Activated CD4-positive, alpha-beta T cell treated with anti-CD3 and anti-CD28 coated beads, Interleukin-2, Interleukin-4, amounts not matched to agents 100 ng/mL and 50 ng/mL, durations not matched to agents 16 hours and 8 hours (primary cell): ENCODE measurements at regions not wholly inside any gene's neighbourhood (a gene's known extent, or its start where the extent isn't known, plus 50 kb on each side); places are given as distances from the start of the nearest gene placed in this dataset.
"Not testable (repeated sequence)": the region's sequence is repeated elsewhere in the genome, so short reads cannot be mapped to it uniquely, and the experiment has no call there.

ENCODE experiments used
- DNase-seq: peaks from one replicate; pipeline ENCODE4 v3.0.0-alpha.2; 2020; ENCODE audit warnings: low spot score

DNA sequence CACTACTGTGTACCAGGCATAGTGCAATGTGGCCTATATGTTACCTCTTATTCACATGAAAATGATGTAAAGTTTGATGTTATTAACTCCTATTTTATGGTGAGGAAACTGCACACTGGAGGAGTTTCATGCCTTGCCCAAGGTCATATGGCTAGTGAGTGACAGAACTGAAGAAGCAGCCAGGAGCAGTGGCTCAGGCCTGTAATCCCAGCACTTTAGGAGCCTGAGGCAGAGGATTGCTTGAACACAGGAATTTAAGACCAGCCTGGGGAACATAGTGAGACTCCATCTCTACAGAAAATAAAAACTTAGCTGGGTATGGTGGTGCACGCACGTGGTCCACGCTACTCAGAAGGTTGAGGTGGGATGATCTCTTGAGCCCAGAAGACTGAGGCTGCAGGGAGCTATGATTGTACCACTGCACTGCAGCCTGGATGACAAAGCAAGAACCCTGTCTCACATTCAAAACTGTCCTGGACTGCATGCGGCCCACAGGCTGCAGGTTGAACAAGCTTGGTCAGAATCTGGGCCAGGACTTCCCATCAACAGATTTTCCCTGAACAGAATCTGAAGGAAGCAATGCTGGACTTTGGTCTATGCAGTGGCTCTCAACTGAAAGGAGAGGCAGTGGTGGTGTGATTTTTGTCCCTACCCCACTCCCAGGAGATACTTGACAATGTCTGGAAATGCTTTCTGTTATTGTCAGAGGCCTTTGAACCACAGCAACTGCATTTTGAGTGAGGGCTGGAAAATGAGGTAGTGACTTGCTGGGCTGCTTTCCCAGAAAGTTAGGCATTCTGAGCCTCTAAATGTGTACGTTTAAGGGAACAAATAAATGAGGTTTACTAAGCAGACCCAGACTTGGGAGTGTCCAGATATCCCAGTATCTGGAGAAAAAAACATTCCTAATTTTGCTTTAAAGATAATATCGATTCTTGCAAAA is 479.5 kb downstream of the TMEM114 start:
- no peak for DNase-seq

DNA sequence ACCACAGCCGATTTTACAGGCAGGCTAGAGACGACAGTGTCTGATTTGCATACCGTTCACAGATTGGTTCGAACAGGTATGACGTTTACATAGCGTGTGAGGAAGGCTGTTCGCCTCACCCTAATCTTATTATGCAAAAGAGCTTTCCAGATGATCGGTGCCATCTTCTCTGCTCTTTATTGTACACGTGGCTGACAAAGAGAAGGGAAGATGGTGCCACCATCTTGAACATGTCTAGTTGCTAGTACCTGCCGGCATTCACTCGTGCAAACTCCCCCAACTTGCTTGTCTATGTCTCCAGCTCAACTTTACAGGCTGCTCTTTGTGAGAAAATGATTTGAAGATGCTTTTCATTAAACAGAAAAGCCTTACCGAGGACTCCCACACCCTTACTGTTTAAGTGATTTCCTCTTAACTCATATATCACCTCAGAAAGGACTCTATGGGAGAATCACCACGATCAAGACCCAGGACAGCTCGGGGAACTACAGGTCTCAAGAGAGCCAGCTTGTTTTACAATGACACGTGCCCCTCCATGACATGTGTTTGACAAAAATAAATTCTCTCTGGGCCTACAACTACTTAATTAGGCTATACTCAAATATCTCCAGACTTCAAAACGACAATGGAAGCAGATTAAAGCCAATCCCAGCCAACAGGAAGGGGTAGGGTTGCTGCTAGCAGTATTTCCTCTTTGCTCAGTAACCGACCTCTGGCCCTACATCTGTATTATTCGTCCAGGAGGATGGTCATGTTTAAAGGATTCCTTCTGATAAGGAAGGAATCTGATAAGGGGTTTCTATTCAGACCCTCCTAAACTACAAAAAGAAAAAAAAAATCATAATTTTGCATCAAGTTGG is 480.6 kb downstream of the TMEM114 start:
- DNase-seq: no peak

DNA sequence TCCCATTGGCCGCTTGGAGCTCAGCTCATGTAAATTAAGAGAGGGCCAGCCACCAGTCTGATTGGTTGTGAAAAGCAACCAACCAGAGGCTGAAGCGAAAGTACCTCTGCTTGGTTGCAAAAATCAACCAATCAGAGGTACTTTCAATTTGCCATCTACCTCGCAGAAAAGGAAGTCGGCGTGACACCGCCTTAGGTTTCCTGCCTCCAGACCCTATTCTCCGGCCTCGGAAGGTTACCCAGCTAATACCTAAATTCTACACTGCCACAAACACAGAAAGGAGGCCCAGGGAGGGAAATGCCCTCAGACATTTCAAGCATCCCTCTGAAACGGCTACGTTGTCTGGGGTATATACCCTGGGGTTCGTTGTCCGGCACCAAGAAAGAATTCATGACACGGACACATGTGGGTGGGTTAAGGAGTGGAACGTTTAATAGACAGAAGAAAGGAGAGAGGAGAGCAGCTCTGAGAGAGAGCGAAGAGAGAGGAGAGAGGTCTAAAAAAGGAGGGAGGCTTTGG is 481.3 kb downstream of the TMEM114 start:
- DNase-seq: no peak

DNA sequence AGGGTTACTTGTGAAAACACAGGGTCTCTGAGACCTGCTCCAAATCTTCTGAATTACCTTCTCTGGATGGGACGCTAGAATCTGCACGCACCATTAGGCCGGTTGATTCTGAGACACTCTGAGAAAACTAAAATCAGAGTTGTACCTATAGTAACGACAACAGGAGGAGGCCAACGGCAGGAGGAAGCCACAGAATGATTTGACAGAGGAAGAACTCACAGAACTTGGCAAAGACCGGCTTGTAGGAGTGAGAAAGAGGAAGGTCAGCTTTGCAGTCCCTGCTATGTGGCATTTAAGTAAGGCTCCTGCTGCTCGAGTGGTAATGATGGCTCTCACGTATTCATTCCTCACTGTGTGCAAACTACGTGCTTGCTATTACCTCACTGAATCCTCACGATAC is 483.0 kb downstream of the TMEM114 start:
- no peak for DNase-seq

DNA sequence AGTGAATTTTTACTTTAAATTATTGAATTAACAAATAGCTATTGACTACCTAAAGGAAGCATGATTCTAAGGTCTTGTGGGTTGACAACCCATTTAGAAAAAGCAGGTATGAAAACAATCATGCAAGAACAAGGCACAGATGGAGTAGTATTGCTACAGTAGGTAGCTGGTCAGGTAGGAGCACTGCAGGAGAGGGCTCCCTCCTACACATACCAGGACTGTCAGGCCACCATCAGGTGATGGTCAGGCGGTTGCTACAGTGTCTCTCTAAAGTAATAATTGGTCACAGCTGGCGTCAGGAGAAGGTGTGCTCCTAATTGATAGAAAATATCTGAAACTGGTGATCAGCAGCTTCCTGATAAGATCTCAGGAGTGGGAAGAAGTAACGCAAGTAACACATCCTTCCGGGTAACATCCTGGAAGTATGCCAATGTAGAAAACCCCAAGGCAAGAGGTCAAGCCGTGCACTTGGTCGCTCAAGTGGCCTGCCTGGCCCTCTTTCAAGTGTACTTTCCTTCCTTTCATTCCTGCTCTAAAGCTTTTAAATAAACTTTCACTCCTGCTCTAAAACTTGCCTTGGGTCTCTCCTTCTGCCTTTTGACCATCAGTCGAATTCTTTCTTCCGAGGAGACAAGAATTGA is 486.5 kb downstream of the TMEM114 start:
- DNase-seq: no peak

DNA sequence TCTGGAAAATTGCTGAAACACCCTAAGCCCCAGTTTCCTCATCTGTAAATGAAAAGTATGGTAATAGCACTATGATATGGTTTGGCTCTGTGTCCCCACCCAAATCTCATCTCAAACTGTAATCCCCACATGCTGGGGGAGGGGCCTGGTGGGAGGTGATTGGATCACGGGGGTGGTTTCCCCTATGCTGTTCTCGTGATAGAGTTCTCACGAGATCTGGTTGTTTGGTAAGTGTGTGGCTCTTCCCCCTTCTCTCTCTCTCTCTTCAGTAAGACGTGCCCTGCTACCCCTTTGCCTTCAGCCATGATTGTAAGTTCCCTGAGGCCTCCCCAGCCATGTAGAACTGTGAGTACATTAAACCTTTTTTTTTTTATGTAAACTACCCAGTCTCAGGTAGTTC is 490.7 kb downstream of the TMEM114 start:
- DNase-seq: no peak

DNA sequence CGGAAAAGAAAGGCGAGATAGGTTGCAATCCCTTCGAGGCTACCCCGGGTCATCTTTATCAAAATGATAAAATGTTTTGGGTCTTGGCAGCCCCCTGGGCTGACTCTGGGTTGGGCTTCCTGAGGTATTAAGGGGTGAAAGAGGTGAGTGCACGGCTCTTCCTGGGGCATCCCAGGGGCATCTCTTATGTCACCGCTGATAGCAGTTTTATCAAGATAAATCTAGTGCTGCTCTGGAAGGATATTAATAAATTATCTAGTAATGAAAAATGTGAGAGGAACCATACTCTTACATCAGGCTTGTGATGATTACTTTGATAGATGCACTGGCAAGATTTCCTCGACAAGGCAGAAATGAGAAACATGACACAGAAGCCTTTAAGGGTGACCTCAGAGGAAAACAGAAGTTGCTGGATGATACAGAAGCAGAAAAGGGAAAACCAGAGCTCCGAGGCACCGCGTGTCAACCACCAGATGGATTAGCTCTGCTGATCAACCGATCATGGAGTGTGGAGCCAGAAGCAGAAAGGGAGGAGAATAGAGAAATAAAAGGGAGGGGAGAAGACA is 491.3 kb downstream of the TMEM114 start:
- DNase-seq: no peak

DNA sequence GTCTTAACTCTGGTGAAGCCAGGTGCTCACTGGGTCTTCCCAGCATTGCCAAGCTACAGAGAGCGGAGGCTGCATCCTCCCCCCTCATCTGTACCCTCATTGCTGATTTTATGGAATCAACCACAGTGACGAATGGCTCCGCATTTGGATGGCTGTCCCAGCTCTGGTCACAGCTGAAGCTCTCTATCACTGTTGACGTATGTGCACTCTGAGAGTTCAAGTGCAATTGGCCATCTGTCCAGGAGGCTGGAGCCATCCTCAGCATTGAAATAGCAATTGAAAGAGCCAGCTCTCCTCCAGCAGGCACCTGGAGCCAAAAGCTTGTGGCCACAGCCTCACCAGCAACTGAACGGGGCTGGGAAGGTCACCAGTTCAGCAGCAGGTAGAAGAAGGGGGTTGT is 494.1 kb downstream of the TMEM114 start:
- DNase-seq: no peak

DNA sequence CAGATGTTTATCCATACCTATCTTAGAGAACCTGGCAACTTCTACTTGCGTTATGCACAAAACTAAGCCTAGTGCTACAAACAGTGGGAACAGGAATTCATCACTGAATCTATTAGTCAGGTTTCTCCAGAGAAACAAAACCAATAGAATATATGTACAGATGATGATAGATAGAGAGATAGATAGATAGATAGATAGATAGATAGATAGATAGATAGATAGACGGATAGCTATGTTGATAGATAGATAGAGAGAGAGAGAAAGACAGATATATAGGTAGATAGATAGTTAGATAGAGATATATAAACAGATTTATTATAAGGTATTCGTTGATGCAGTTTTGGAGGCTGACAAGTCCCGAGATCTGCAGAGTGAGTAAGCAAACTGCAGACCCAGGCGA is 495.6 kb downstream of the TMEM114 start:
- DNase-seq: no peak

DNA sequence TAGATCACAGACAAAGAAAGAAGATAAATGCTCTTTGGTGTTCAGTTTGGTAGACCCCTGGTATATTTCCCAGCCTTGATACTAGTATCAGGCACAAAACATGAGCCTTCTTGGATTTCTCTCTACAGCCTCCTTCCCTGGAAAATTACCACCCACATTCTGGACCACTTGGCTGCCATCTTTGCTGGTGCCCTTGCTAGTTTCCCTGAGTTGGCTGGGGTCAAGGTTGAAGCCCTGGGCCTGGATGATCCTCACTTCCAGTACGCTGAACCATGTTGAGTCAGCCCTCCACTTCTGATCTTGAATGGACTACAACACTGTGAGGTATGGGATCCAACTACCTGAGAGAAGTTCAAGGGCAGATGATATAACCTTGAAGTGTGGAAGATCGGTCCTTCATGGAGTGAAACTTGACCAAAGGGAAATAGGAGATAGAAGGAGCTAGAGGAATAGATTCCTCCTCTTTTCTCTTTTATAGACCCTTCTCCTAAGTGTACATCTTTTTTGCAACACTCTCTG is 501.4 kb downstream of the TMEM114 start:
- DNase-seq: no peak

DNA sequence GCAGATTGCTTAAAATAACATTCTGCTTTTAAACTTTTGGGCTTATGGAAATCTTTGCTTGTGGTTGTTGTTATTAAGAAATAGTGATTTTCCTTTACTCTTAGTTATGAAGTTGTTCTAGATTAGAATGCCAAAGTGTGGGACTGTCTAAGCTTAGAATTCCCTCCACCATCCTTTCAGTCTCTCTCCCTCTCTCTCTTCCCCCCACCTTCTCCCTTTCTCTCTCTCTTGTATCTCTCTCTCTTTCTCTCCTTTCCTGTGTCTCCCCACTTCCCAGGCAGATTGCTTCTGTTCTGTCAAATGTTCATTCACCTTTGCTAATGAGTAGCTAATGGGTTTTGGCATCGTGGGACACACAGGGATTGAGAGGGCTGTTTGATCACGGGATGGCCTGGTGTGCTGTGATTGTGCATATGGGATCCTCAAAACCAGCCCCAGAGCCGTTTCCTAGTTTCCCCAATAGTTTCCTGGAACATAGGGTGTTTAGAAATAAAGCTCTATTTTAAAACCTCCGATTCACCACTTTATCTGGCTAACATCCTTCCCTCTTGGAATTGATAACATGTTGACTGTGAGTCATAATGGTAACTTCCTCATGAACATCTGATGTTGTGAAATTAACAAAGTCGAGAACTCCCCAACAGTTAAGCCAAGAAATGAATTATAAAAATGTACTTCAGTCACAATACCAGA is 502.6 kb downstream of the TMEM114 start:
- no peak for DNase-seq

DNA sequence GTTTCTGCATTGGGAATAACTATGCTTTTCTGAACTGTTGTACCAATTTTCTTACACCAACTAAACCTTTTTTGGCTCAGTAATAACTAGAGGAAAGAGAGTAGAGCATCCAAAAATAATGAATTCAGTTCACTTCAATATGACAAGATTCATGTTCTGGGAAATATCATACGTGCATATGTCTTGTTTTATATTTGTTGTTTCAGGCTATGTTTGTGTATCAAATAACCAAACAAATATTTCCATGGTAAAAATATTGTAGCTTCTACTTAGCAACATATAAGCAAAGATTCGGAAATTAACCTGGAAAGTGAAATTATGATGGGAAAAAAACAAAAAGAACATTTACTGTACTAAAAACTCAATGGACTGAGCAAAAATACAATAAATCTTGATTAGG is 503.2 kb downstream of the TMEM114 start:
- DNase-seq: no peak

DNA sequence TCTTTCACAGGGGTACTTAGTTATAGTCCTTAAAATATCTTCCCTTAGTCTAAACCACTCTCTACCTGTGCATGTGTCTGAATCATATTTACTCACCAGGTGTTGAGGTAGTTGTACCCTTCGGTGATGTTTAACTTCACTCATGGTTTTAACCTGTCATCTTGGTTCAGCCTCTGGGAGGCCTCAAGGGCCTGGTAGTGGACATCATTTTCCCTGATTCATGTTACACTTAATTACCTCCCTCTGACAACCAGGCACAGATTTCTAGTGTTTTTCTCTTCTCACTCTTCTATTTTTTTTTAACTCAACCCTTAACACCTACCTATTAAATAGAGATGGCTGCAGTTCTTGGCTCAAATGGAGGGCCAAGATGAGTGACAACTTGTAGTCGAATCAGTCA is 505.4 kb downstream of the TMEM114 start:
- DNase-seq: no peak

DNA sequence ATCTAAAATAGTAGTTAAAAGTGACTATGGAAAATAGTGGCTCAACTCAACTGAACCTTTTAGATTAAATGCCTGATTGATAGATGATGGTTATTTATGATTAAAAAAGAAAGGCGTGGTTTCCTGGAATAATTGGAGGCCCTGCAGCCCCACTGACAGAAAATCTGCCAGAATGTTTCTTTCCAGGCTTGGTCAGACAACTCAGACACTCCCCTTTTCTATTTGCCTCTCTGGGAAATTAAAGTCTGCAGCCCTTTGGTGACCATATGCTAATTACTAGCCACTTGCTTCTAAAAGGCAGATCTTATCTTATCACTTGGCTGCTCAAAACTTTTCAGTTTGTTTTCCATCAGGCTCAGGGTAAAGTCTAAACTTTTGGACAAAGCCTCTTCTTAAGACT is 506.0 kb downstream of the TMEM114 start:
- no peak for DNase-seq

DNA sequence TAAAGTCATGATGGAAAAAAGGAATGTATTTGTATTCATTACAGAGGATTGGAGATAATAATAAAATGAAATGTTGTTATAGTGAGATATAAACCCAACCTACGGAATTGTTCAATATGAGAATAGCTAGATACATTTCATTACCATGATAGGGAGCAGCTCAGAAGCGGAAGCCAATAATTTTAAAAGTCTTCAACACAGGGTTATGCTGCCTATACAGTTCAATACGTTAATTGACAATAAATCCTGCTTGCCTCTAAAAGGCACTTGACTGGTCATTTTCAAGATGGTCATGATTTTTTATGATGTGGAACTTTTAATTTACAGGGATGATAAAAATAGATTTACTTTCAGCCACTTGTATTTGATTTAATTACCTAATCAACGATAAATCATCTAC is 506.8 kb downstream of the TMEM114 start:
- DNase-seq: no peak

DNA sequence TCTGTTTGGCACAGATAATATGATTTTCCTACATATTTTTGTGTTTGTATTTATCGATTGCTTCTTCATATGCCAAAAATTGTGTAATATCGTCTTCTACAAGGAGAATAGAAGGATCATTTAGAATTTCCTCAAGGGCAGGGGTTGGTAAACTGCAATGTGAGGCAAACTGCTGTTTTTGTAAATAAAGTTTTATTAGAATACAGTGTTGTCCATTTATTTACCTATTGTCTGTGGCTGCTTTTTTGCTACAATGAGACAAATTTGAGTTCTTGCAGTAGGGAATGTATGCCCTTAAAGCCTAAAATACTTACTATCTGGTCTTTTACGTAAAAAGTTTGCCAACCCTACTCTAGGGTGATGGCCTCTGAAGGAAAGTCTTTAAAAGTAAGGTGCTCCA is 509.5 kb downstream of the TMEM114 start:
- DNase-seq: no peak

DNA sequence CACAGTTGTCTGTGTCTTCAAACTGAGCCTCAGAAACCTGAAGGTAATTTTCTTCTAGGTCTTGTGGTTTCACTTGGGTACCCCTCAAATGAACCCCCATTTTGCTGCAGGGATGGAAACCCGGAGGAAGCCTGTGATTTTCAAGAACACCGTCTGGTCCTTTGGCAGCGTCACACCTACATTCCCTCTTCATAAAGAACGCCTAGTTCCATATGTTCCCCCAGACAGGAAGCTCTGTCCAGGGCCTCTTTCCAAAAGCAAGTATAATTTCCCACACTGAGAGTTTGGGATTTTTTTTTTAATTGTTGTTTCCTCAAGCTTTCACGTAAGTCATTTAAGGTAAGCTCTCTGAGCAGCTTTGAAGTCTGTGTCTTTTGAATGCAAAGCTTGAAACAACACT is 515.0 kb downstream of the TMEM114 start:
- no peak for DNase-seq

DNA sequence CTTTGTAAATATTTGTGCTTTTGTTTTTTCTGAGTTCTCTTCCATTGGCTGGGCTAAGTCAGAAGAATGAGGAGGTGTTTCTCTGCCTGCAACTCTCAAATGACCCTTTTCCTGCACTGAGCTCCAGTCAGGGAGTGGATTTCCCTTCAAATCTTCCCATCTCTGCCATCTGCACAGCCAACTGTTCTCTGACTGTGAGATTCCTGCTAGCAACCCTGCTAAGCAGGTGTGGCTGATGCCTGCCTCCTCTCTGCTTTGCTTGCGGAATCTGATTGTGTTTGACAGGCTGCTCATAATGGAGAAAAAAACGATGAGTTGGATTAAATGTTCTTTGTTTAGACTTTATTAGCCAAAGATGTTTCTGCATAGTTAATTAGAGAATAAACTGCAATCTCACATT is 519.8 kb downstream of the TMEM114 start:
- DNase-seq: no peak

DNA sequence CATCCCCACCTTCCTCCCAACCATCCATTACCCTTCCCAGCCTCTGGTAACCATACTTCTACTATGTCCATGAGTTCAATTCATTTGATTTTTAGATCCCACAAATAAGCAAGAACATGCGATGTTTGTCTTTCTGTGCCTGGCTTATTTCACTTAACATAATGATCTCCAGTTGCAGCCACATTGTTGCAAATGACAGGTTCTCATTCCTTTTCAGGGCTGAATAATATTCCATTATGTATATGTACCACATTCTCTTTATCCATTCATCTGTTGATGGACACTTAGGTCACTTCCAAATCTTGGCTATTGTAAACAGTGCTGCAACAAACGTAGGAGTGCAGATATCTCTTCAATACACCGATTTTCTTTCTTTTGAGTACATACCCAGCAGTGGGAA is 522.1 kb downstream of the TMEM114 start:
- not testable (repeated sequence) for DNase-seq

DNA sequence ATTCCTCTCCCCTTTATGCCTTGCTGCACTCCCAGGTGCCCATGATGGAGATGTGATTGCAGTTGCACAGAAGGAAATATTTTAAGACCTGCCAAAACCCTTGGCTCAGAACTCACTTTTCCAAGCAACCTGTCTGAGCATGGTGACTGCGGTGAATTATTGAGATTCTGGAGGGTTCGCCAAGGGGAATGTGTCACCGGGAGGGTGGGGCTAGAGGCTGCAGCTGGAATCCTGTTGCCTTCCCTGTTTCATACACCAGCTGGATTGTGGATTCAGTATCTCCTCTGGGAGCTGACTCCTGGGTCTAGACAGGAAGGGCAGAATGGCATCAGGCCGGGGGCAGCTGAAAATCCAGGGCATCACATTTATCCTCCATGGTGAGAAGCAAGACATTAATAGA is 527.2 kb downstream of the TMEM114 start:
- no peak for DNase-seq

DNA sequence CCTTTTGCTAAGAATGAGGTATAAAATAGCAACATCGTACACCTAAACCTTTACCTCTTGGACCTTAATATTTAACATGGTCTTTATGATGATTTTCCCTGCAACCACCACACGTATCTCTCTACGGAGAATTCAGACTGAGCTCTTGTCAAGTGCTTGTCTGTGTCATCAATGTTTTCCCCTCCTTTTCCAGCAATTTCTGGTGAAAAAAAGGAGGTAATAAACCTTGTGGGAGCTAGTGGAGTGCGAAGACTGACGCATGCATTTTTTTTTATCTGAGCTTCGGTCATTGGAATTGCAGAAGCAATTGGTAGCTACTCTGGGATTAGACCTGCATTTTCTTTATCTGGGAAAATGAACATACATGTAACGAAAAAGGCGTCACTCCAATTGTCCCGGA is 527.6 kb downstream of the TMEM114 start:
- DNase-seq: no peak
